Right lobe of liver (tissue), 4 donors: ENCODE measurements at regions not wholly inside any gene's neighbourhood (a gene's known extent, or its start where the extent isn't known, plus 50 kb on each side); places are given as distances from the start of the nearest gene placed in this dataset.
"Not testable (repeated sequence)": the region's sequence is repeated elsewhere in the genome, so short reads cannot be mapped to it uniquely, and the experiment has no call there.

ENCODE experiments used
- CTCF ChIP-seq, 4 donors: fragments of 200-600 bp in 3 of 4; fragments of 450-650 bp in 1 of 4; IDR thresholded peaks; one replicate each; pipeline versions ENCODE4 v1.5.1 to v1.8.0; 2016 to 2022; ENCODE audit warnings: antibody characterized with exemption in 4 of 4, mild to moderate bottlenecking in 2 of 4
- POLR2A ChIP-seq: fragments of 450-650 bp; IDR thresholded peaks from one replicate; pipeline ENCODE4 v1.6.1; 2017; ENCODE audit warnings: antibody characterized with exemption, mild to moderate bottlenecking
- donor health status: DM: no; HTN: no; CAD: no.
- donor health status: DM: no; HTN: no; CAD: no.
- donor health status: DM: no; HTN: yes; CAD: no.

GRCh38 chr10:27354643-27355270 lies 114.2 kb upstream of the ACBD5 start:
- TF ChIP-seq CTCF (IDR thresholded peaks at IDR 0.05); POLR2A: not testable (repeated sequence)
